ENCODE measurements at regions not wholly inside any gene's neighbourhood (a gene's known extent, or its start where the extent isn't known, plus 50 kb on each side); places are given as distances from the start of the nearest gene placed in this dataset.
"Not testable (repeated sequence)": the region's sequence is repeated elsewhere in the genome, so short reads cannot be mapped to it uniquely, and the experiment has no call there.

DNA sequence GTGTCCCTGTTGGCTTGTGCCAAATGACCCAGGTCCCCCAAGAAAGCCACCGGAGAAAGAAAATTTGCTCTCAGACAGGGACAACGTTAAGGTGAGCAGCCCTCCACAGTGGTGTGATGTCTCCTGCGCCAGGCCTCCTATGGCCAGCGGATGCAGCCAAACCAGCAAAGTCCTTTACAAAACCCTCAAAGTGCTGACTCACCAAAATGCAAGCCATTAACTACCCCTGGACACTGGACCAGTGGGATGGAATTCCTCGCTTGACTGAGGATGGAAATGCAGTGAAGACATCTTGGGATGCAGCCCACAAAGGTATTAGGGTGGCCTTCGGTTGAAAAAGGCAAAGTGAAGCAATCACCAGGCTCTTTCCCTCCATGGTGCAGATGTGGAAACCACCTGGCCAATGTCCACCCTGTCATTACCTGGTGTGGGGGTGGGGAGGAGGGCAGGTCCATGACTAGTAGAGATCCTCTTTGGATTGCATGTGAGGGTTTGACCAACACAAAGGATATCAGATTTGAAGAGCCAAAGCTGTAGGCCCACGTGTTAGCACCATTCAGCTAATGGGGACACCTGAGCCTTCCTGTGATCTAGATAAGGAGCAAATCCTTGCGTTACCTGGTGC, 127.4 kb upstream of the SLC6A11 start:
- TF ChIP-seq CTCF (IDR thresholded peaks at IDR 0.05) = no peak
- H3K27ac Mint-ChIP-seq = no peak overlapping the region
- H3K9me3 Mint-ChIP-seq = no peaks in the 10 kb centered on the region
- H3K4me1 Mint-ChIP-seq (ENCODE audit: low read depth) = no peaks in the 10 kb centered on the region
- no peak overlapping the region for H3K4me3 Mint-ChIP-seq
- ATAC-seq (no peak), DNase-seq (no peak)
- H3K27me3 Mint-ChIP-seq = no peaks in the 10 kb centered on the region
- POLR2A ChIA-PET = no interaction called here
- CTCF ChIA-PET = interaction anchor here (1.2 to 1.7 kb wide), 3 partner anchors 16 to 50 kb away, joined by 3 to 8 read pairs (median 3); no protein-coding TSS in a partner anchor
- H3K36me3 Mint-ChIP-seq (ENCODE audit: low read depth) = no peaks in the 10 kb centered on the region
- intact Hi-C loops (cut with micrococcal nuclease) = no loop called here

DNA sequence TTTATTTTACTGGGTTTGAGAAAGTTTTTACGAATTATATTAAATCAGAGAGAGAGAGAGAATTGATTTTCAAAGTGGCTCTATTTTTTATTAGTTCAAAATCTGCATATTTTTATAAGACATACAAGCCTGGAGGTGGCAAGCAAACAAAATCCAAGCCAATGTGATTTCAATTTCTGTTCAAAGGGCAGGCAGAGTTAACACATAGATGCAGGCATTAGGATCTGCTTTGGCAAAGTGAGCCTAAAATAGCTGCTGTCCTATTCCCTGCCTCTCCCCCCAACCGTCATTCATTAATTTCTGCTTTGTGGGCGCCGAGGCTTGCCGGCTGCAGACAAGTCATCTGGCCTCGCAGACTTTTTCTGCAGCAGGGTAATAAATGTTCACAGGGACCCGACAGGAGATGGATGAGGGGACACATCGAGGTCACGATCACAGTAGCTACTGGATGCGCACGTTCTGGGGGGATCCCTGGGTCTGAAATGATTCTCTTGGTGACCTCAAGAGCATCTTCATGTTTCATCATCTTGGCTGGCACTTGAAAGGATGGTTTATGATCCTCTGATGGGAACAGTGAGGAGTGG, 123.9 kb upstream of the SLC6A11 start:
- Mint-ChIP-seq H3K36me3 (ENCODE audit: low read depth) (no peaks in the 10 kb centered on the region), H3K4me3 (no peak overlapping the region), H3K4me1 (ENCODE audit: low read depth) (no peaks in the 10 kb centered on the region), H3K27me3 (no peaks in the 10 kb centered on the region), H3K27ac (no peak overlapping the region), H3K9me3 (no peaks in the 10 kb centered on the region)
- DNase-seq (no peak), ATAC-seq (no peak)
- POLR2A ChIA-PET = no interaction called here
- intact Hi-C loops (cut with micrococcal nuclease) = no loop called here
- no peak for TF ChIP-seq CTCF (IDR thresholded peaks at IDR 0.05)
- CTCF ChIA-PET = interaction anchor here (1.6 kb wide), 1 partner anchor 347 kb away, joined by 5 read pairs; no protein-coding TSS in a partner anchor

GRCh38 chr3:10693457-10693856, 122.6 kb upstream of the SLC6A11 start:
- DNase-seq = no peak
- no peak overlapping the region for H3K27ac Mint-ChIP-seq
- H3K36me3 Mint-ChIP-seq (ENCODE audit: low read depth) = no peaks in the 10 kb centered on the region
- H3K4me3 Mint-ChIP-seq = no peak overlapping the region
- POLR2A ChIA-PET = no interaction called here
- ATAC-seq = no peak
- intact Hi-C loops (cut with micrococcal nuclease) = no loop called here
- H3K27me3 Mint-ChIP-seq = peaks cover 4% of the 10 kb centered on the region
- CTCF ChIA-PET = interaction anchor here (1.2 kb wide), 1 partner anchor 48 kb away, joined by 3 read pairs; no protein-coding TSS in a partner anchor
- H3K4me1 Mint-ChIP-seq (ENCODE audit: low read depth) = no peaks in the 10 kb centered on the region
- no peaks in the 10 kb centered on the region for H3K9me3 Mint-ChIP-seq
- TF ChIP-seq CTCF (IDR thresholded peaks at IDR 0.05) = no peak

- Mint-ChIP-seq H3K27ac (no peak overlapping the region), H3K4me1 (ENCODE audit: low read depth) (no peaks in the 10 kb centered on the region), H3K4me3 (no peak overlapping the region), H3K27me3 (peaks cover 7% of the 10 kb centered on the region), H3K36me3 (ENCODE audit: low read depth) (no peaks in the 10 kb centered on the region), H3K9me3 (no peaks in the 10 kb centered on the region)
- no peak for TF ChIP-seq CTCF (IDR thresholded peaks at IDR 0.05)
- intact Hi-C loops (cut with micrococcal nuclease) = no loop called here
- ChIA-PET CTCF (interaction anchor here (1.2 kb wide), 1 partner anchor 47 kb away, joined by 3 read pairs; no protein-coding TSS in a partner anchor), POLR2A (no interaction called here)
- ATAC-seq (no peak), DNase-seq (no peak)
Observed at GRCh38 chr3:10694179-10694578, 121.8 kb upstream of the SLC6A11 start.

GRCh38 chr3:10695186-10695585, 120.8 kb upstream of the SLC6A11 start:
- H3K4me1 Mint-ChIP-seq (ENCODE audit: low read depth); H3K4me3 Mint-ChIP-seq; ATAC-seq; POLR2A ChIA-PET; DNase-seq; H3K27ac Mint-ChIP-seq; H3K27me3 Mint-ChIP-seq; H3K36me3 Mint-ChIP-seq (ENCODE audit: low read depth); CTCF ChIA-PET; intact Hi-C loops (cut with micrococcal nuclease); H3K9me3 Mint-ChIP-seq: not testable (repeated sequence)
